ENCODE measurements at regions not wholly inside any gene's neighbourhood (a gene's known extent, or its start where the extent isn't known, plus 50 kb on each side); places are given as distances from the start of the nearest gene placed in this dataset.

GRCh38 chr13:104843401-104843800, 1692.1 kb downstream of the EFNB2 start:
- DNase-seq (ENCODE audit: low read depth): no peak

- no peak for DNase-seq (ENCODE audit: low read depth)
These were observed 1694.4 kb downstream of the EFNB2 start for GRCh38 chr13:104841110-104841509.

GRCh38 chr13:104837756-104838155, 1697.7 kb downstream of the EFNB2 start:
- no peak for DNase-seq (ENCODE audit: low read depth)

- DNase-seq (ENCODE audit: low read depth): no peak
These were observed 1702.2 kb downstream of the EFNB2 start for GRCh38 chr13:104833221-104833620.

- DNase-seq (ENCODE audit: low read depth): no peak
These were observed 1703.2 kb downstream of the EFNB2 start for GRCh38 chr13:104832231-104832630.

- DNase-seq (ENCODE audit: low read depth): no peak
These were observed 1703.6 kb downstream of the EFNB2 start for GRCh38 chr13:104831831-104832230.

GRCh38 chr13:104823709-104824108, 1711.8 kb downstream of the EFNB2 start:
- DNase-seq (ENCODE audit: low read depth): no peak

GRCh38 chr13:104823071-104823470, 1712.4 kb downstream of the EFNB2 start:
- DNase-seq (ENCODE audit: low read depth): no peak

GRCh38 chr13:104817271-104817670, 1718.2 kb downstream of the EFNB2 start:
- DNase-seq (ENCODE audit: low read depth): no peak

GRCh38 chr13:104816726-104817125, 1718.7 kb downstream of the EFNB2 start:
- no peak for DNase-seq (ENCODE audit: low read depth)

- DNase-seq (ENCODE audit: low read depth): no peak
These were observed 1725.2 kb downstream of the EFNB2 start for GRCh38 chr13:104810242-104810641.

- no peak for DNase-seq (ENCODE audit: low read depth)
These were observed 1726.0 kb downstream of the EFNB2 start for GRCh38 chr13:104809483-104809882.

- DNase-seq (ENCODE audit: low read depth): no peak
These were observed 1730.1 kb downstream of the EFNB2 start for GRCh38 chr13:104805346-104805745.

- no peak for DNase-seq (ENCODE audit: low read depth)
These were observed 1732.9 kb upstream of the SLC10A2 start for GRCh38 chr13:104799152-104799551.

GRCh38 chr13:104798486-104798885, 1732.3 kb upstream of the SLC10A2 start:
- DNase-seq (ENCODE audit: low read depth): no peak

- DNase-seq (ENCODE audit: low read depth): no peak
These were observed 1730.4 kb upstream of the SLC10A2 start for GRCh38 chr13:104796581-104796980.

GRCh38 chr13:104785952-104786351, 1719.7 kb upstream of the SLC10A2 start:
- no peak for DNase-seq (ENCODE audit: low read depth)

GRCh38 chr13:104784891-104785290, 1718.7 kb upstream of the SLC10A2 start:
- no peak for DNase-seq (ENCODE audit: low read depth)

GRCh38 chr13:104782741-104783140, 1716.5 kb upstream of the SLC10A2 start:
- DNase-seq (ENCODE audit: low read depth): no peak

GRCh38 chr13:104779311-104779993, 1713.2 kb upstream of the SLC10A2 start:
- peak; percentile 24 for DNase-seq (ENCODE audit: low read depth)

GRCh38 chr13:104773775-104774174, 1707.6 kb upstream of the SLC10A2 start:
- DNase-seq (ENCODE audit: low read depth): peak; percentile 55

GRCh38 chr13:104769545-104769944, 1703.3 kb upstream of the SLC10A2 start:
- DNase-seq (ENCODE audit: low read depth): no peak

- no peak for DNase-seq (ENCODE audit: low read depth)
These were observed 1700.1 kb upstream of the SLC10A2 start for GRCh38 chr13:104766319-104766718.

- no peak for DNase-seq (ENCODE audit: low read depth)
These were observed 1698.4 kb upstream of the SLC10A2 start for GRCh38 chr13:104764600-104764999.

Measured in ELR (cell line).